ENCODE measurements at regions not wholly inside any gene's neighbourhood (a gene's known extent, or its start where the extent isn't known, plus 50 kb on each side); places are given as distances from the start of the nearest gene placed in this dataset.

DNA sequence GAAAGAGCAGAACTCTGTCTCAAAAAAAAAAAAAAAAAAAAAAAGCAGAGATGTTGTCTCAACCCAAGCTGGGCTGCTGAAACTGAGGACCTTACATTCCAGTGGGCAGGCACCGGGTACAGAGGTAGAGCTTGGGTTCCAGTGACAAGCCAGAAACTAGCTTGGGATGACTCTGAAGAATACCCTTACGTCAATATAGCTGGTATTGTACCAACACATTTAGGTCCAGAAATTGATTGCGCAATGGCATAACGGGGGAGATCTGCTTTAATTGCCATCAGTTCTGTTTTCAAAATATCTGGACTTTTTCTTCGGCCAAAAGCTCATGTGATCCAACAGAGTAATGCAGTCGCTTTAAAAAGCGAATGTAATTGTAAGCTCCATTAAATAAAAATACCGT is 103.1 kb upstream of the UBL3 start:
- TF ChIP-seq POLR2AphosphoS5 (IDR thresholded peaks at IDR 0.05) (no peak), POLR2A (IDR thresholded peaks at IDR 0.05) (no peak)
- TF ChIP-seq, protein P1, sequence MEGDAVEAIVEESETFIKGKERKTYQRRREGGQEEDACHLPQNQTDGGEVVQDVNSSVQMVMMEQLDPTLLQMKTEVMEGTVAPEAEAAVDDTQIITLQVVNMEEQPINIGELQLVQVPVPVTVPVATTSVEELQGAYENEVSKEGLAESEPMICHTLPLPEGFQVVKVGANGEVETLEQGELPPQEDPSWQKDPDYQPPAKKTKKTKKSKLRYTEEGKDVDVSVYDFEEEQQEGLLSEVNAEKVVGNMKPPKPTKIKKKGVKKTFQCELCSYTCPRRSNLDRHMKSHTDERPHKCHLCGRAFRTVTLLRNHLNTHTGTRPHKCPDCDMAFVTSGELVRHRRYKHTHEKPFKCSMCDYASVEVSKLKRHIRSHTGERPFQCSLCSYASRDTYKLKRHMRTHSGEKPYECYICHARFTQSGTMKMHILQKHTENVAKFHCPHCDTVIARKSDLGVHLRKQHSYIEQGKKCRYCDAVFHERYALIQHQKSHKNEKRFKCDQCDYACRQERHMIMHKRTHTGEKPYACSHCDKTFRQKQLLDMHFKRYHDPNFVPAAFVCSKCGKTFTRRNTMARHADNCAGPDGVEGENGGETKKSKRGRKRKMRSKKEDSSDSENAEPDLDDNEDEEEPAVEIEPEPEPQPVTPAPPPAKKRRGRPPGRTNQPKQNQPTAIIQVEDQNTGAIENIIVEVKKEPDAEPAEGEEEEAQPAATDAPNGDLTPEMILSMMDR (IDR thresholded peaks at IDR 0.05) = no peak

All from breast epithelium (tissue), 3 donors.